Left ventricle myocardium inferior (tissue), 1 donor: ENCODE measurements at regions not wholly inside any gene's neighbourhood (a gene's known extent, or its start where the extent isn't known, plus 50 kb on each side); places are given as distances from the start of the nearest gene placed in this dataset.

ENCODE experiments used
- DNase-seq: peaks from one replicate; pipeline ENCODE4 v3.0.0-alpha.2; 2020
- H3K27ac ChIP-seq: fragments of 200-600 bp; replicated peaks from 2 replicates; pipeline ENCODE4 v1.8.0; 2021
- H3K27me3 ChIP-seq: fragments of 200-600 bp; 2 replicates; pipeline ENCODE4 v1.8.0; 2021; ENCODE audit warnings: low read depth
- H3K36me3 ChIP-seq: fragments of 200-600 bp; 2 replicates; pipeline ENCODE4 v1.8.0; 2021
- H3K4me1 ChIP-seq: fragments of 200-600 bp; 2 replicates; pipeline ENCODE4 v1.8.0; 2021
- H3K4me3 ChIP-seq: fragments of 200-600 bp; 2 replicates; pipeline ENCODE4 v1.8.0; 2021; ENCODE audit warnings: mild to moderate bottlenecking, moderate library complexity
- H3K9me3 ChIP-seq: fragments of 200-600 bp; replicated peaks from 2 replicates; pipeline ENCODE4 v1.8.0; 2021
- intact Hi-C: fragments of 100-400 bp; cut with micrococcal nuclease; formaldehyde crosslinking; loops from one replicate; pipeline ENCODE4 v1.11.0; 2022
- TF ChIP-seq, protein P1 (sequence below): fragments of 200-600 bp; IDR thresholded peaks from 2 replicates; pipeline ENCODE4 v1.8.0; 2021; ENCODE audit warnings: antibody characterized with exemption, mild to moderate bottlenecking, borderline replicate concordance
- donor health status: DM: no; HTN: yes; CAD: no; lungs with severe emphysema.

- no peaks in the 10 kb centered on the region for H3K36me3 ChIP-seq
- H3K4me1 ChIP-seq = no peaks in the 10 kb centered on the region
- intact Hi-C loops = no loop called here
- no peak overlapping the region for H3K4me3 ChIP-seq
- H3K27me3 ChIP-seq = peaks cover 11% of the 10 kb centered on the region
- no peak for DNase-seq
- no peak overlapping the region for H3K27ac ChIP-seq
- H3K9me3 ChIP-seq = peaks cover 9% of the 10 kb centered on the region
- TF ChIP-seq, protein P1, sequence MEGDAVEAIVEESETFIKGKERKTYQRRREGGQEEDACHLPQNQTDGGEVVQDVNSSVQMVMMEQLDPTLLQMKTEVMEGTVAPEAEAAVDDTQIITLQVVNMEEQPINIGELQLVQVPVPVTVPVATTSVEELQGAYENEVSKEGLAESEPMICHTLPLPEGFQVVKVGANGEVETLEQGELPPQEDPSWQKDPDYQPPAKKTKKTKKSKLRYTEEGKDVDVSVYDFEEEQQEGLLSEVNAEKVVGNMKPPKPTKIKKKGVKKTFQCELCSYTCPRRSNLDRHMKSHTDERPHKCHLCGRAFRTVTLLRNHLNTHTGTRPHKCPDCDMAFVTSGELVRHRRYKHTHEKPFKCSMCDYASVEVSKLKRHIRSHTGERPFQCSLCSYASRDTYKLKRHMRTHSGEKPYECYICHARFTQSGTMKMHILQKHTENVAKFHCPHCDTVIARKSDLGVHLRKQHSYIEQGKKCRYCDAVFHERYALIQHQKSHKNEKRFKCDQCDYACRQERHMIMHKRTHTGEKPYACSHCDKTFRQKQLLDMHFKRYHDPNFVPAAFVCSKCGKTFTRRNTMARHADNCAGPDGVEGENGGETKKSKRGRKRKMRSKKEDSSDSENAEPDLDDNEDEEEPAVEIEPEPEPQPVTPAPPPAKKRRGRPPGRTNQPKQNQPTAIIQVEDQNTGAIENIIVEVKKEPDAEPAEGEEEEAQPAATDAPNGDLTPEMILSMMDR = no peak
Observed at GRCh38 chr20:51880188-51880587, 77.9 kb upstream of the SALL4 start.

GRCh38 chr20:51876313-51876940, 74.1 kb upstream of the SALL4 start:
- no peak overlapping the region for H3K27ac ChIP-seq
- no peak for DNase-seq
- H3K4me1 ChIP-seq = no peaks in the 10 kb centered on the region
- no peaks in the 10 kb centered on the region for H3K9me3 ChIP-seq
- H3K4me3 ChIP-seq = no peak overlapping the region
- no peaks in the 10 kb centered on the region for H3K36me3 ChIP-seq
- TF ChIP-seq, protein P1 = no peak
- intact Hi-C loops = no loop called here
- H3K27me3 ChIP-seq = peaks cover 15% of the 10 kb centered on the region

DNA sequence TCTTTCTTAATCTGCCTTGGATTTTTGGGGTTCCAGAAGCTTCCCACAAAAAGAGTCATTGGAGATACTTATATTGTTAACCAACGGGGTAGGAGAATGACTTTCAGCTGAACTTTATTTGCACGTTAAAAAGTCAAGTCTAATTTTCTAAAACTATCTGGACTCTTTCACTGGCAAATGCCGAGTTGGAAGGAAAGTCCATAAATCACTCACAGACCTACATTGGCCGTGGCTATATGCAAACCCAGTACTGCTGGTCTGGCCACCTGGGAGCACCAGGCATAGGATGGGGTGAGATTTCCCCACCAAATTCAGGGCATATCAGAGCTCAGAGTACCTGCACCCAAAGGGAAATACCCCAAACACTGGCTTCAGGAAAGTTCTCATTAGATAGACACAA, 71.3 kb upstream of the SALL4 start:
- intact Hi-C loops = no loop called here
- peaks cover 20% of the 10 kb centered on the region for H3K27me3 ChIP-seq
- TF ChIP-seq, protein P1 = no peak
- no peaks in the 10 kb centered on the region for H3K4me1 ChIP-seq
- DNase-seq = no peak
- no peak overlapping the region for H3K27ac ChIP-seq
- no peaks in the 10 kb centered on the region for H3K9me3 ChIP-seq
- no peak overlapping the region for H3K4me3 ChIP-seq
- no peaks in the 10 kb centered on the region for H3K36me3 ChIP-seq

DNA sequence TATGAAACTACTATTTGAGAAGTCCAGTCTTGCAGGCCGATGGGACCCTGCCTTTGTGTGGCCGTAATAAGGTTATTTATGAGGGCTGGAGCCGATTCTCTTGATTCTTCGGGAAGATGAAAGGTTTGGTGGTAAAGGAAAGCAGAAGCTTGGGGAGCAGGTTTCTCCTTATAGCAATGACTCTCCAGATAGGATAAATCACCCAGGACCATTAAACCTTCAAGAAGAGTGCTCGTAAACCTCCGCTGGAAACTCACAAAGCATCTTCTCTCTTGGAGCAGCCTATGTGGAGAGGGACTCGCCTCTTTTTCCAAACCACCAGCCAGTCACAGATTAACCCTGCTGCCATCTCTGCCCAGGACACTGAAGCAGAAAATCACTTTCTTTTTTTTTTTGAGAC, 69.6 kb upstream of the SALL4 start:
- no peaks in the 10 kb centered on the region for H3K9me3 ChIP-seq
- intact Hi-C loops = no loop called here
- no peaks in the 10 kb centered on the region for H3K36me3 ChIP-seq
- no peaks in the 10 kb centered on the region for H3K4me1 ChIP-seq
- no peak for DNase-seq
- no peak overlapping the region for H3K4me3 ChIP-seq
- H3K27me3 ChIP-seq = peaks cover 20% of the 10 kb centered on the region
- no peak overlapping the region for H3K27ac ChIP-seq
- TF ChIP-seq, protein P1 = no peak

DNA sequence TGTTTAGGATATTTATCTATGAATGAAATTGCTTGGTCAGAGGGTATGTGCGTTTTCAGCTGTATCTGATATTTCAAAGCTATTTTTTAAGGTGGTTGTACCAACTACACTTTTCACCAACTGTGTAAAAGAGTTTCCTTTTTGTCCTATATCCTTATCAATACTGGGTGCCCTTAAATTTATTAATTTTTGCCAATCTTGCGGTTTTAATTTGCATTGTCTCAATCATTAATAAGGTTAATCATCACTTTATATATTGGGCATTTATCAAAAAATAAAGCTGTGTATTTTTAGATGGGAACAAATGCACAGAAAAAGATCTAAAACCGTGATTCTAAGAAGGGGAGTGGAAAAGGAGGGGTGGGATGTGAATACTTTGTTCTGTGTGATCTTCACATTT, 66.7 kb upstream of the SALL4 start:
- Histone ChIP-seq H3K27ac (no peak overlapping the region), H3K9me3 (no peaks in the 10 kb centered on the region), H3K4me3 (no peak overlapping the region), H3K36me3 (no peaks in the 10 kb centered on the region), H3K27me3 (peaks cover 36% of the 10 kb centered on the region), H3K4me1 (no peaks in the 10 kb centered on the region)
- no peak for DNase-seq
- TF ChIP-seq, protein P1 = no peak
- intact Hi-C loops = no loop called here
